ENCODE measurements at regions not wholly inside any gene's neighbourhood (a gene's known extent, or its start where the extent isn't known, plus 50 kb on each side); places are given as distances from the start of the nearest gene placed in this dataset.

- TF ChIP-seq POLR2AphosphoS5 (IDR thresholded peaks at IDR 0.05; ENCODE audit: insufficient read depth in 1 of 2, low read depth in 1 of 2) (no peak), CTCF (IDR thresholded peaks at IDR 0.05) (no peak)
These were observed 177.9 kb upstream of the NLRP1 start for GRCh38 chr17:5762191-5762590.
